A673 (cell line): ENCODE measurements at regions not wholly inside any gene's neighbourhood (a gene's known extent, or its start where the extent isn't known, plus 50 kb on each side); places are given as distances from the start of the nearest gene placed in this dataset.

Source experiments
- BruUV-seq: library from RNA; stranded (reverse); fragments of 400-500 nt; replicated peaks from 2 replicates; lab custom pipeline; 2021; lab: Mats Ljungman, UMichigan
- CTCF ChIA-PET: fragments of 300-600 bp; sonication (Branson Sonifier 250); formaldehyde crosslinking; loops from one replicate; lab custom pipeline; 2022; ENCODE audit warnings: antibody characterized with exemption; lab: Charles Lee
- POLR2A ChIA-PET: fragments of 300-600 bp; sonication (Branson Sonifier 250); formaldehyde crosslinking; loops from one replicate; lab custom pipeline; 2022; ENCODE audit warnings: antibody characterized with exemption; ENCODE audit not compliant: low non-redundant PET; lab: Charles Lee
- DNase-seq: peaks from one replicate; pipeline ENCODE4 v3.0.0-alpha.2; 2015; ENCODE audit warnings: low spot score
- H3K27ac ChIP-seq: fragments of 200-600 bp; sonication (generic); 2 replicates; pipeline ENCODE4 v1.5.1; 2016; ENCODE audit warnings: mixed run types, low read depth, mild to moderate bottlenecking, mixed read lengths, antibody characterized with exemption, low read length; ENCODE audit not compliant: poor library complexity, severe bottlenecking
- H3K27me3 ChIP-seq: fragments of 200-600 bp; sonication (generic); replicated peaks from 2 replicates; pipeline ENCODE4 v1.6.1; 2017; ENCODE audit warnings: mixed run types, low read depth, mild to moderate bottlenecking, mixed read lengths, antibody characterized with exemption, low read length; ENCODE audit not compliant: insufficient read depth, poor library complexity
- H3K36me3 ChIP-seq: fragments of 200-600 bp; sonication (generic); 2 replicates; pipeline ENCODE4 v1.6.1; 2016; ENCODE audit warnings: mixed run types, mild to moderate bottlenecking, mixed read lengths, antibody characterized with exemption, low read length; ENCODE audit not compliant: insufficient read depth, poor library complexity, severe bottlenecking
- H3K4me1 ChIP-seq: fragments of 200-600 bp; sonication (generic); 2 replicates; pipeline ENCODE4 v1.6.1; 2017; ENCODE audit warnings: mixed run types, mild to moderate bottlenecking, mixed read lengths, antibody characterized with exemption, low read length; ENCODE audit not compliant: insufficient read depth, poor library complexity, severe bottlenecking
- H3K4me3 ChIP-seq: fragments of 200-600 bp; sonication (generic); 2 replicates; pipeline ENCODE4 v1.5.1; 2016; ENCODE audit warnings: low read depth, mixed run types, mild to moderate bottlenecking, mixed read lengths, low read length; ENCODE audit not compliant: poor library complexity, severe bottlenecking
- H3K9me3 ChIP-seq: fragments of 200-600 bp; sonication (generic); 2 replicates; pipeline ENCODE4 v1.6.1; 2016; ENCODE audit warnings: mixed run types, low read depth, mild to moderate bottlenecking, mixed read lengths, antibody characterized with exemption, low read length; ENCODE audit not compliant: poor library complexity, severe bottlenecking
- CTCF ChIP-seq: fragments of 300-800, 200-600 bp; sonication (generic); conservative IDR thresholded peaks from 2 replicates; pipeline ENCODE4 v1.5.1; 2017; ENCODE audit warnings: low read depth, mild to moderate bottlenecking, antibody characterized with exemption, low read length, moderate library complexity, mixed read lengths
- EZH2 ChIP-seq: fragments of 200-600 bp; sonication (generic); IDR thresholded peaks from 2 replicates; pipeline ENCODE4 v1.6.1; 2017; ENCODE audit warnings: borderline replicate concordance, low read depth, mild to moderate bottlenecking, mixed read lengths, antibody characterized with exemption, low read length; ENCODE audit not compliant: poor library complexity, severe bottlenecking
- intact Hi-C: fragments of 100-400 bp; cut with micrococcal nuclease; formaldehyde crosslinking; loops from one replicate; pipeline ENCODE4 v1.10.0; 2022; ENCODE audit not compliant: unreplicated experiment

- POLR2A ChIA-PET: no interaction called here
- intact Hi-C loops: no loop called here
- H3K27ac ChIP-seq: no peak overlapping the region
- no TSS peak for BruUV-seq
- H3K36me3 ChIP-seq: no peaks in the 10 kb centered on the region
- H3K4me3 ChIP-seq: no peak overlapping the region
- no peaks in the 10 kb centered on the region for H3K27me3 ChIP-seq
- no peaks in the 10 kb centered on the region for H3K9me3 ChIP-seq
- H3K4me1 ChIP-seq: no peaks in the 10 kb centered on the region
- CTCF ChIA-PET: no interaction called here
- no peak for DNase-seq
- no peak for TF ChIP-seq EZH2
- no peak for TF ChIP-seq CTCF
These were observed 516.6 kb upstream of the ROBO2 start for GRCh38 chr3:76523337-76523736.

GRCh38 chr3:76525726-76526125 is 514.2 kb upstream of the ROBO2 start:
- POLR2A ChIA-PET: no interaction called here
- no TSS peak for BruUV-seq
- DNase-seq: no peak
- intact Hi-C loops: no loop called here
- CTCF ChIA-PET: no interaction called here
- Histone ChIP-seq H3K9me3 (no peaks in the 10 kb centered on the region), H3K4me1 (no peaks in the 10 kb centered on the region), H3K27ac (no peak overlapping the region), H3K36me3 (no peaks in the 10 kb centered on the region), H3K27me3 (no peaks in the 10 kb centered on the region), H3K4me3 (no peak overlapping the region)
- TF ChIP-seq CTCF (no peak), EZH2 (no peak)

- intact Hi-C loops: no loop called here
- no peaks in the 10 kb centered on the region for H3K9me3 ChIP-seq
- BruUV-seq: no TSS peak
- no peaks in the 10 kb centered on the region for H3K36me3 ChIP-seq
- TF ChIP-seq CTCF (no peak), EZH2 (no peak)
- no peak overlapping the region for H3K27ac ChIP-seq
- no peaks in the 10 kb centered on the region for H3K4me1 ChIP-seq
- DNase-seq: no peak
- H3K27me3 ChIP-seq: no peaks in the 10 kb centered on the region
- no peak overlapping the region for H3K4me3 ChIP-seq
- POLR2A ChIA-PET: no interaction called here
- CTCF ChIA-PET: no interaction called here
These were observed 512.1 kb upstream of the ROBO2 start for GRCh38 chr3:76527773-76528172.
